Activated naive CD8-positive, alpha-beta T cell treated with anti-CD3 and anti-CD28 coated beads, Interleukin-2, amount 10 ng/mL, durations not matched to agents 7 days and 5 days (primary cell): ENCODE measurements at regions not wholly inside any gene's neighbourhood (a gene's known extent, or its start where the extent isn't known, plus 50 kb on each side); places are given as distances from the start of the nearest gene placed in this dataset.
"Not testable (repeated sequence)": the region's sequence is repeated elsewhere in the genome, so short reads cannot be mapped to it uniquely, and the experiment has no call there.

Experiments
- ATAC-seq: fragments of 150-1000 bp; cut with Tn5 transposase; one replicate; pipeline ENCODE4 v1.10.0; 2021; ENCODE audit warnings: low read depth, moderate library complexity
- POLR2A ChIA-PET: fragments of 350-600 bp; sonication (Branson Sonifier 250); formaldehyde crosslinking; loops from one replicate; lab custom pipeline; 2021; ENCODE audit warnings: antibody characterized with exemption; lab: Charles Lee
- DNase-seq: peaks from one replicate; pipeline ENCODE4 v3.0.0; 2021
- H3K27ac Mint-ChIP-seq: one replicate; pipeline ENCODE4 v1.8.0; 2022; ENCODE audit warnings: mild to moderate bottlenecking, mixed read lengths
- H3K27me3 Mint-ChIP-seq: one replicate; pipeline ENCODE4 v1.8.0; 2022; ENCODE audit warnings: mild to moderate bottlenecking, moderate library complexity, mixed read lengths
- H3K36me3 Mint-ChIP-seq: one replicate; pipeline ENCODE4 v1.8.0; 2021; ENCODE audit warnings: mild to moderate bottlenecking, mixed read lengths
- H3K4me1 Mint-ChIP-seq: one replicate; pipeline ENCODE4 v1.8.0; 2021; ENCODE audit warnings: mixed read lengths
- H3K4me3 Mint-ChIP-seq: one replicate; pipeline ENCODE4 v1.8.0; 2022; ENCODE audit warnings: mild to moderate bottlenecking, moderate library complexity, mixed read lengths
- H3K9me3 Mint-ChIP-seq: one replicate; pipeline ENCODE4 v1.8.0; 2021; ENCODE audit warnings: mixed read lengths

GRCh38 chr3:159339131-159339530, 537.3 kb downstream of the MFSD1 start:
- Mint-ChIP-seq H3K36me3 (no peaks in the 10 kb centered on the region), H3K27ac (no peak overlapping the region), H3K4me1 (no peaks in the 10 kb centered on the region), H3K9me3 (peaks cover 4% of the 10 kb centered on the region), H3K4me3 (no peak overlapping the region), H3K27me3 (no peaks in the 10 kb centered on the region)
- POLR2A ChIA-PET = no interaction called here
- ATAC-seq (no peak), DNase-seq (no peak)

- ATAC-seq (no peak), DNase-seq (no peak)
- POLR2A ChIA-PET = no interaction called here
- Mint-ChIP-seq H3K4me1 (no peaks in the 10 kb centered on the region), H3K4me3 (no peak overlapping the region), H3K27ac (no peak overlapping the region), H3K9me3 (peaks cover 4% of the 10 kb centered on the region), H3K27me3 (no peaks in the 10 kb centered on the region), H3K36me3 (no peaks in the 10 kb centered on the region)
Measured at GRCh38 chr3:159340877-159341500, 539.1 kb downstream of the MFSD1 start.

- POLR2A ChIA-PET = no interaction called here
- Mint-ChIP-seq H3K36me3 (no peaks in the 10 kb centered on the region), H3K27me3 (no peaks in the 10 kb centered on the region), H3K9me3 (no peaks in the 10 kb centered on the region), H3K4me1 (no peaks in the 10 kb centered on the region), H3K4me3 (no peak overlapping the region), H3K27ac (no peak overlapping the region)
- no peak for DNase-seq
- ATAC-seq = no peak
Measured at GRCh38 chr3:159346271-159346903, 544.5 kb downstream of the MFSD1 start.

GRCh38 chr3:159348431-159348830, 546.6 kb downstream of the MFSD1 start:
- no peak overlapping the region for H3K27ac Mint-ChIP-seq
- no peak for ATAC-seq
- no peak overlapping the region for H3K4me3 Mint-ChIP-seq
- no peaks in the 10 kb centered on the region for H3K4me1 Mint-ChIP-seq
- H3K9me3 Mint-ChIP-seq = no peaks in the 10 kb centered on the region
- DNase-seq = no peak
- H3K27me3 Mint-ChIP-seq = no peaks in the 10 kb centered on the region
- POLR2A ChIA-PET = no interaction called here
- H3K36me3 Mint-ChIP-seq = no peaks in the 10 kb centered on the region

GRCh38 chr3:159356606-159357005, 554.8 kb downstream of the MFSD1 start:
- Mint-ChIP-seq H3K36me3 (no peaks in the 10 kb centered on the region), H3K27me3 (no peaks in the 10 kb centered on the region), H3K27ac (no peak overlapping the region), H3K9me3 (peaks cover 2% of the 10 kb centered on the region), H3K4me3 (no peak overlapping the region), H3K4me1 (no peaks in the 10 kb centered on the region)
- POLR2A ChIA-PET = no interaction called here
- DNase-seq (no peak), ATAC-seq (no peak)

- no peaks in the 10 kb centered on the region for H3K36me3 Mint-ChIP-seq
- H3K4me3 Mint-ChIP-seq = no peak overlapping the region
Measured at GRCh38 chr3:159364511-159364910, 562.7 kb downstream of the MFSD1 start.

GRCh38 chr3:159366476-159366875, 564.6 kb downstream of the MFSD1 start:
- DNase-seq = no peak
- Mint-ChIP-seq H3K27ac (no peak overlapping the region), H3K4me3 (no peak overlapping the region), H3K9me3 (no peaks in the 10 kb centered on the region), H3K4me1 (no peaks in the 10 kb centered on the region), H3K27me3 (no peaks in the 10 kb centered on the region), H3K36me3 (no peaks in the 10 kb centered on the region)
- POLR2A ChIA-PET = no interaction called here
- no peak for ATAC-seq

More at GRCh38 chr3:159364511-159364910, 562.7 kb downstream of the MFSD1 start:
- H3K9me3 Mint-ChIP-seq = peaks cover 2% of the 10 kb centered on the region
- ATAC-seq (no peak), DNase-seq (no peak)
- no peaks in the 10 kb centered on the region for H3K27me3 Mint-ChIP-seq
- no peak overlapping the region for H3K27ac Mint-ChIP-seq
- no peaks in the 10 kb centered on the region for H3K4me1 Mint-ChIP-seq
- POLR2A ChIA-PET = no interaction called here

- no peak for DNase-seq
- H3K27me3 Mint-ChIP-seq = no peaks in the 10 kb centered on the region
- H3K36me3 Mint-ChIP-seq = no peaks in the 10 kb centered on the region
- POLR2A ChIA-PET = no interaction called here
- no peaks in the 10 kb centered on the region for H3K4me1 Mint-ChIP-seq
- H3K27ac Mint-ChIP-seq = no peak overlapping the region
- no peak for ATAC-seq
- no peak overlapping the region for H3K4me3 Mint-ChIP-seq
- H3K9me3 Mint-ChIP-seq = no peaks in the 10 kb centered on the region
Measured at GRCh38 chr3:159371961-159372360, 570.1 kb downstream of the MFSD1 start.

- ATAC-seq = no peak
- no peaks in the 10 kb centered on the region for H3K36me3 Mint-ChIP-seq
- no peak overlapping the region for H3K27ac Mint-ChIP-seq
- POLR2A ChIA-PET = no interaction called here
- H3K27me3 Mint-ChIP-seq = no peaks in the 10 kb centered on the region
- no peak for DNase-seq
- no peaks in the 10 kb centered on the region for H3K4me1 Mint-ChIP-seq
- H3K4me3 Mint-ChIP-seq = no peak overlapping the region
- no peaks in the 10 kb centered on the region for H3K9me3 Mint-ChIP-seq
Measured at GRCh38 chr3:159378396-159379194, 576.7 kb downstream of the MFSD1 start.

GRCh38 chr3:159380891-159381290, 579.0 kb downstream of the MFSD1 start:
- POLR2A ChIA-PET = no interaction called here
- no peak for DNase-seq
- no peak overlapping the region for H3K4me3 Mint-ChIP-seq
- H3K4me1 Mint-ChIP-seq = no peaks in the 10 kb centered on the region
- H3K9me3 Mint-ChIP-seq = peaks cover 1% of the 10 kb centered on the region
- no peaks in the 10 kb centered on the region for H3K27me3 Mint-ChIP-seq
- no peaks in the 10 kb centered on the region for H3K36me3 Mint-ChIP-seq
- no peak overlapping the region for H3K27ac Mint-ChIP-seq
- no peak for ATAC-seq

- no peaks in the 10 kb centered on the region for H3K4me1 Mint-ChIP-seq
- H3K4me3 Mint-ChIP-seq = no peak overlapping the region
- H3K27me3 Mint-ChIP-seq = no peaks in the 10 kb centered on the region
- H3K27ac Mint-ChIP-seq = no peak overlapping the region
- H3K36me3 Mint-ChIP-seq = no peaks in the 10 kb centered on the region
- DNase-seq = no peak
- no peak for ATAC-seq
- POLR2A ChIA-PET = no interaction called here
- peaks cover 4% of the 10 kb centered on the region for H3K9me3 Mint-ChIP-seq
Measured at GRCh38 chr3:159390656-159391212, 588.9 kb downstream of the MFSD1 start.

GRCh38 chr3:159397683-159398082, 591.0 kb upstream of the IL12A start:
- H3K9me3 Mint-ChIP-seq, H3K36me3 Mint-ChIP-seq, POLR2A ChIA-PET, H3K27me3 Mint-ChIP-seq, H3K4me3 Mint-ChIP-seq, ATAC-seq, H3K27ac Mint-ChIP-seq, H3K4me1 Mint-ChIP-seq, DNase-seq: not testable (repeated sequence)

- no peaks in the 10 kb centered on the region for H3K27me3 Mint-ChIP-seq
- H3K4me3 Mint-ChIP-seq = no peak overlapping the region
- DNase-seq = no peak
- peaks cover 3% of the 10 kb centered on the region for H3K9me3 Mint-ChIP-seq
- no peaks in the 10 kb centered on the region for H3K4me1 Mint-ChIP-seq
- H3K36me3 Mint-ChIP-seq = no peaks in the 10 kb centered on the region
- POLR2A ChIA-PET = no interaction called here
- H3K27ac Mint-ChIP-seq = no peak overlapping the region
- no peak for ATAC-seq
Measured at GRCh38 chr3:159401069-159401468, 587.6 kb upstream of the IL12A start.
